Stomach smooth muscle (tissue), 2 donors: ENCODE measurements at regions not wholly inside any gene's neighbourhood (a gene's known extent, or its start where the extent isn't known, plus 50 kb on each side); places are given as distances from the start of the nearest gene placed in this dataset.

Source experiments
- H3K27ac ChIP-seq: one replicate; pipeline ENCODE4 v1.7.0; 2013; ENCODE audit warnings: mild to moderate bottlenecking, low read length, inconsistent platforms
- H3K27me3 ChIP-seq, 2 donors: one replicate each; pipeline ENCODE4 v1.7.0; 2013; ENCODE audit warnings: low read length in 2 of 2; ENCODE audit not compliant: insufficient read depth in 2 of 2, control insufficient read depth in 1 of 2
- H3K36me3 ChIP-seq, 2 donors: one replicate each; pipeline ENCODE4 v1.7.0; 2013; ENCODE audit warnings: low read length in 2 of 2; ENCODE audit not compliant: control insufficient read depth in 2 of 2, insufficient read depth in 2 of 2
- H3K4me1 ChIP-seq: one replicate; pipeline ENCODE4 v1.7.0; 2013; ENCODE audit warnings: low read length; ENCODE audit not compliant: control insufficient read depth, insufficient read depth
- H3K4me3 ChIP-seq, 2 donors: one replicate each; pipeline ENCODE4 v1.7.0; 2013; ENCODE audit warnings: low read length in 2 of 2
- H3K9ac ChIP-seq, 2 donors: one replicate each; pipeline ENCODE4 v1.7.0; 2013; ENCODE audit warnings: low read length in 2 of 2, mild to moderate bottlenecking in 1 of 2
- H3K9me3 ChIP-seq, 2 donors: one replicate each; pipeline ENCODE4 v1.7.0; 2013; ENCODE audit warnings: low read length in 2 of 2; ENCODE audit not compliant: control insufficient read depth in 2 of 2
- donor health status: healthy.
- donor health status: Pancreatic carcinoma.

GRCh38 chr15:66625974-66626373 is 60.2 kb upstream of the LCTL start:
- Histone ChIP-seq H3K4me1 (peaks cover 12% of the 10 kb centered on the region), H3K27me3 (peaks cover 1 to 16% of the 10 kb centered on the region in 2 donors), H3K9ac (no peak overlapping the region), H3K36me3 (no peaks in the 10 kb centered on the region), H3K4me3 (no peak overlapping the region), H3K27ac (no peak overlapping the region), H3K9me3 (no peaks in the 10 kb centered on the region)

GRCh38 chr15:66628976-66629723 is 63.4 kb upstream of the LCTL start:
- no peaks in the 10 kb centered on the region for H3K9me3 ChIP-seq
- no peaks in the 10 kb centered on the region for H3K27me3 ChIP-seq
- H3K36me3 ChIP-seq = no peaks in the 10 kb centered on the region
- no peak overlapping the region for H3K9ac ChIP-seq
- H3K4me3 ChIP-seq = no peak overlapping the region
- no peak overlapping the region for H3K27ac ChIP-seq
- peaks cover 4% of the 10 kb centered on the region for H3K4me1 ChIP-seq

- Histone ChIP-seq H3K9me3 (no peaks in the 10 kb centered on the region), H3K27me3 (no peaks in the 10 kb centered on the region), H3K9ac (no peak overlapping the region), H3K27ac (no peak overlapping the region), H3K4me3 (no peak overlapping the region), H3K4me1 (peaks cover 4% of the 10 kb centered on the region), H3K36me3 (no peaks in the 10 kb centered on the region)
Observed at GRCh38 chr15:66629817-66630576, 64.2 kb upstream of the LCTL start.

GRCh38 chr15:66630801-66631351 is 65.1 kb upstream of the LCTL start:
- no peak overlapping the region for H3K4me3 ChIP-seq
- H3K9me3 ChIP-seq = no peaks in the 10 kb centered on the region
- no peaks in the 10 kb centered on the region for H3K27me3 ChIP-seq
- no peak overlapping the region for H3K27ac ChIP-seq
- H3K9ac ChIP-seq = no peak overlapping the region
- H3K4me1 ChIP-seq = peaks cover 4% of the 10 kb centered on the region
- H3K36me3 ChIP-seq = no peaks in the 10 kb centered on the region

- Histone ChIP-seq H3K27ac (no peak overlapping the region), H3K4me1 (peaks cover 4% of the 10 kb centered on the region), H3K9me3 (no peaks in the 10 kb centered on the region), H3K9ac (no peak overlapping the region), H3K4me3 (no peak overlapping the region), H3K27me3 (no peaks in the 10 kb centered on the region), H3K36me3 (no peaks in the 10 kb centered on the region)
Observed at GRCh38 chr15:66631616-66632263, 65.9 kb upstream of the LCTL start.

- Histone ChIP-seq H3K36me3 (no peaks in the 10 kb centered on the region), H3K4me3 (no peak overlapping the region), H3K27ac (no peak overlapping the region), H3K9ac (no peak overlapping the region), H3K27me3 (no peaks in the 10 kb centered on the region), H3K9me3 (no peaks in the 10 kb centered on the region), H3K4me1 (peaks cover 4% of the 10 kb centered on the region)
Observed at GRCh38 chr15:66633041-66633937, 67.5 kb upstream of the LCTL start.

- H3K27ac ChIP-seq = no peak overlapping the region
- H3K4me1 ChIP-seq = peaks cover 4% of the 10 kb centered on the region
- H3K9ac ChIP-seq = no peak overlapping the region
- no peak overlapping the region for H3K4me3 ChIP-seq
- H3K9me3 ChIP-seq = no peaks in the 10 kb centered on the region
- no peaks in the 10 kb centered on the region for H3K36me3 ChIP-seq
- no peaks in the 10 kb centered on the region for H3K27me3 ChIP-seq
Observed at GRCh38 chr15:66633938-66634250, 68.1 kb upstream of the LCTL start.

- H3K4me1 ChIP-seq = peaks cover 4% of the 10 kb centered on the region
- H3K27me3 ChIP-seq = no peaks in the 10 kb centered on the region
Observed at GRCh38 chr15:66634540-66634939, 67.5 kb upstream of the SMAD6 start.

GRCh38 chr15:66635006-66635405 is 67.0 kb upstream of the SMAD6 start:
- H3K9me3 ChIP-seq = no peaks in the 10 kb centered on the region

More at GRCh38 chr15:66634540-66634939, 67.5 kb upstream of the SMAD6 start:
- H3K9me3 ChIP-seq = no peaks in the 10 kb centered on the region
- no peak overlapping the region for H3K4me3 ChIP-seq
- H3K36me3 ChIP-seq = no peaks in the 10 kb centered on the region
- no peak overlapping the region for H3K9ac ChIP-seq
- H3K27ac ChIP-seq = no peak overlapping the region

GRCh38 chr15:66635817-66636216 is 66.2 kb upstream of the SMAD6 start:
- H3K27ac ChIP-seq = no peak overlapping the region
- H3K36me3 ChIP-seq = no peaks in the 10 kb centered on the region
- H3K9ac ChIP-seq = no peak overlapping the region
- no peaks in the 10 kb centered on the region for H3K9me3 ChIP-seq
- peaks cover 4% of the 10 kb centered on the region for H3K4me1 ChIP-seq
- H3K27me3 ChIP-seq = no peaks in the 10 kb centered on the region
- no peak overlapping the region for H3K4me3 ChIP-seq

More at GRCh38 chr15:66635006-66635405, 67.0 kb upstream of the SMAD6 start:
- H3K4me1 ChIP-seq = peaks cover 4% of the 10 kb centered on the region
- H3K4me3 ChIP-seq = no peak overlapping the region
- no peaks in the 10 kb centered on the region for H3K36me3 ChIP-seq
- no peaks in the 10 kb centered on the region for H3K27me3 ChIP-seq
- H3K9ac ChIP-seq = no peak overlapping the region
- H3K27ac ChIP-seq = no peak overlapping the region
